GM13976 (cell line): ENCODE measurements at regions not wholly inside any gene's neighbourhood (a gene's known extent, or its start where the extent isn't known, plus 50 kb on each side); places are given as distances from the start of the nearest gene placed in this dataset.
"Not testable (repeated sequence)": the region's sequence is repeated elsewhere in the genome, so short reads cannot be mapped to it uniquely, and the experiment has no call there.

Experiments
- DNase-seq: peaks from one replicate; pipeline ENCODE4 v3.0.0; 2012; ENCODE audit warnings: low spot score
- in situ Hi-C: fragments of 300-500 bp; cut with MboI; formaldehyde crosslinking; loops from one replicate; pipeline ENCODE4 v1.12.0; 2022; ENCODE audit warnings: low sequenced_read_pairs, mixed read lengths, inconsistent platforms; ENCODE audit not compliant: unreplicated experiment
- TF ChIP-seq, protein P1 (sequence below): IDR thresholded peaks from 2 replicates; pipeline ENCODE4 v1.5.1; 2012; ENCODE audit warnings: borderline replicate concordance, mild to moderate bottlenecking; ENCODE audit not compliant: insufficient read depth; ENCODE audit errors: extremely low read depth, missing control alignments, control extremely low read depth

DNA sequence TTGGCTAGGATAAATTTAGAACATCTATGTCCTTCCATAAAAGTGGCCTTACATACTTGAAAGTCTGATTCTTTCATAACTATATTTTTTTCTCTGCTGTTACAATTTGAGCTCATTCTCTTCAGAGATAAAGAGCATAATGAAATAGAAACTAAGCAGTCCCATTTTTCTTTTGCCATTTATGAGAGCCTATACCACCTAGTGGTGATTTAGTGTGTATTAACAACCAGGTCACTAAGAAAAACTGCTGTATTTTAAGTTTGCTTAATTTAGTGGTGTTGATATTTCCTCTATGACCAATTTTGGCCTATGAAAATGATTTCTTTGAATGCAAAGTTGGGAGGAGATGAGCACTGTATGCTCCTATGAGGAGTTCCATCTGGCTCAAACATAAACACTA lies 88.7 kb upstream of the ZWINT start:
- in situ Hi-C loops: no loop called here
- DNase-seq: no peak
- TF ChIP-seq, protein P1, sequence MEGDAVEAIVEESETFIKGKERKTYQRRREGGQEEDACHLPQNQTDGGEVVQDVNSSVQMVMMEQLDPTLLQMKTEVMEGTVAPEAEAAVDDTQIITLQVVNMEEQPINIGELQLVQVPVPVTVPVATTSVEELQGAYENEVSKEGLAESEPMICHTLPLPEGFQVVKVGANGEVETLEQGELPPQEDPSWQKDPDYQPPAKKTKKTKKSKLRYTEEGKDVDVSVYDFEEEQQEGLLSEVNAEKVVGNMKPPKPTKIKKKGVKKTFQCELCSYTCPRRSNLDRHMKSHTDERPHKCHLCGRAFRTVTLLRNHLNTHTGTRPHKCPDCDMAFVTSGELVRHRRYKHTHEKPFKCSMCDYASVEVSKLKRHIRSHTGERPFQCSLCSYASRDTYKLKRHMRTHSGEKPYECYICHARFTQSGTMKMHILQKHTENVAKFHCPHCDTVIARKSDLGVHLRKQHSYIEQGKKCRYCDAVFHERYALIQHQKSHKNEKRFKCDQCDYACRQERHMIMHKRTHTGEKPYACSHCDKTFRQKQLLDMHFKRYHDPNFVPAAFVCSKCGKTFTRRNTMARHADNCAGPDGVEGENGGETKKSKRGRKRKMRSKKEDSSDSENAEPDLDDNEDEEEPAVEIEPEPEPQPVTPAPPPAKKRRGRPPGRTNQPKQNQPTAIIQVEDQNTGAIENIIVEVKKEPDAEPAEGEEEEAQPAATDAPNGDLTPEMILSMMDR: no peak

DNA sequence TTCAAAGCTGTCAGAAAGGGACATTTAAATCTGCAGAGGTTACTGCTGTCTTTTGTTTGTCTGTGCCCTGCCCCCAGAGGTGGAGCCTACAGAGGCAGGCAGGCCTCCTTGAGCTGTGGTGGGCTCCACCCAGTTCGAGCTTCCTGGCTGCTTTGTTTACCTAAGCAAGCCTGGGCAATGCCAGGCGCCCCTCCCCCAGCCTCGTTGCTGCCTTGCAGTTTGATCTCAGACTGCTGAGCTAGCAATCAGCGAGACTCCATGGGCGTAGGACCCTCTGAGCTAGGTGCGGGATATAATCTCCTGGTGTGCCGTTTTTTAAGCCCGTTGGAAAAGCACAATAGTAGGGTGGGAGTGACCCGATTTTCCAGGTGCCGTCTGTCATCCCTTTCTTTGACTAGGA lies 86.6 kb upstream of the ZWINT start:
- in situ Hi-C loops, DNase-seq: not testable (repeated sequence)

DNA sequence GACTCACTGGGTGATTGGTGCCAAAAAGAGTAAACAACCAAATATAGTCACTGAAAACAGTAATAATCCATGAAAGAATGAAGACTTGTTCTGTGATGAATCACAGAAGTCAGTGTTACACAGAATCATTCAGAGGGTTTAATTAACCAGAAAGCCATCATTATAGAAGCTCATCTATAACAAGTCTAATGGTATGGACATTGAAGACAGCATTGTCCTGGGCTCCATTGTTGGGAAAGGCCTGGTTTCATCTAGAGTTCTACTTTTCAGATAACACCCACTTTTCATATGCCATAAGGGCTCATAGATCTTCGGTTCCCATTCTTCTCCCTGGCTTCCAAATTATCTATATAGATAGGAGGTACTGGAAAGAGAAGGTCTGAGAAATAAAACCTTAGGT lies 80.3 kb upstream of the ZWINT start:
- DNase-seq, in situ Hi-C loops: not testable (repeated sequence)
